ENCODE measurements at regions not wholly inside any gene's neighbourhood (a gene's known extent, or its start where the extent isn't known, plus 50 kb on each side); places are given as distances from the start of the nearest gene placed in this dataset.

DNA sequence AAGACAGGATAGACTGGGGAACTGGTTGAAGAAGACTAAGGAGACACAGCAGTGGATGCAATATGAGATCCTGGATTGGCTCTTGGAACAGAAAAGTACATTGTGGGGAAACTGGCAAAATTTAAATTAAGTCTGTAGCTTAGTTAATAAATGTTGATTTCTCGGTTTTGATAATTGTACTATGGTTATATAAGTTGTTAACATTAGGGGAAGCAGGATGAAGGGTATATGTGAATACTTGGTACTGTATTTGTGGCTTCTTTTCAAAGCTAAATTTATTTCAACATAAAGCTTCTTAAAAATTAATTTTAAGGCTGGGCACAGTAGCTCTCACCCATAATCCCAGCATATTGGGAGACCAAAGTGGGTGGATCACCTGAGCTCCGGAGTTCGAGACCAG lies 103.8 kb downstream of the TMEM17 start:
- POLR2A ChIA-PET, result interaction anchor here (0.8 kb wide), 1 partner anchor 68 kb away, joined by 3 read pairs; no protein-coding TSS in a partner anchor
- BruUV-seq (replicated peaks), result no TSS peak
- CTCF ChIA-PET, result no interaction called here
- Histone ChIP-seq H3K9me3 (ENCODE audit: control insufficient read depth, insufficient read depth, low read depth, low read length) (no peaks in the 10 kb centered on the region), H3K27ac (ENCODE audit: low read length) (no peak overlapping the region), H3K4me3 (ENCODE audit: low read depth in 2 of 2, low read length in 2 of 2) (no peak overlapping the region), H3K4me1 (ENCODE audit: control insufficient read depth, insufficient read depth, low read length) (no peaks in the 10 kb centered on the region), H3K36me3 (ENCODE audit: control insufficient read depth, insufficient read depth, low read length) (no peaks in the 10 kb centered on the region), H3K27me3 (ENCODE audit: control insufficient read depth, insufficient read depth, low read length) (no peaks in the 10 kb centered on the region)
- ATAC-seq (no peak), DNase-seq (ENCODE audit: low read depth, low spot score) (no peak)
- in situ Hi-C loops (cut with HindIII; ENCODE audit: low pct_unique_long_range_greater_than_20kb, low sequenced_read_pairs), result no loop called here
- TF ChIP-seq POLR2AphosphoS5 (IDR thresholded peaks at IDR 0.05; ENCODE audit: low read depth, low read length) (no peak), SIN3A (IDR thresholded peaks at IDR 0.05; ENCODE audit: borderline replicate concordance, insufficient read depth, low read depth, low read length) (no peak), REST (IDR thresholded peaks at IDR 0.05; ENCODE audit: insufficient read depth in 1 of 2, low read depth in 2 of 2, low read length in 1 of 2) (no peak), TCF7L2 (IDR thresholded peaks at IDR 0.05; ENCODE audit: low read depth, low read length) (no peak)
- TF ChIP-seq, protein P1, sequence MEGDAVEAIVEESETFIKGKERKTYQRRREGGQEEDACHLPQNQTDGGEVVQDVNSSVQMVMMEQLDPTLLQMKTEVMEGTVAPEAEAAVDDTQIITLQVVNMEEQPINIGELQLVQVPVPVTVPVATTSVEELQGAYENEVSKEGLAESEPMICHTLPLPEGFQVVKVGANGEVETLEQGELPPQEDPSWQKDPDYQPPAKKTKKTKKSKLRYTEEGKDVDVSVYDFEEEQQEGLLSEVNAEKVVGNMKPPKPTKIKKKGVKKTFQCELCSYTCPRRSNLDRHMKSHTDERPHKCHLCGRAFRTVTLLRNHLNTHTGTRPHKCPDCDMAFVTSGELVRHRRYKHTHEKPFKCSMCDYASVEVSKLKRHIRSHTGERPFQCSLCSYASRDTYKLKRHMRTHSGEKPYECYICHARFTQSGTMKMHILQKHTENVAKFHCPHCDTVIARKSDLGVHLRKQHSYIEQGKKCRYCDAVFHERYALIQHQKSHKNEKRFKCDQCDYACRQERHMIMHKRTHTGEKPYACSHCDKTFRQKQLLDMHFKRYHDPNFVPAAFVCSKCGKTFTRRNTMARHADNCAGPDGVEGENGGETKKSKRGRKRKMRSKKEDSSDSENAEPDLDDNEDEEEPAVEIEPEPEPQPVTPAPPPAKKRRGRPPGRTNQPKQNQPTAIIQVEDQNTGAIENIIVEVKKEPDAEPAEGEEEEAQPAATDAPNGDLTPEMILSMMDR (IDR thresholded peaks at IDR 0.05), result no peak
- intact Hi-C loops (cut with micrococcal nuclease; ENCODE audit: unreplicated experiment), result no loop called here

- Histone ChIP-seq H3K4me3 (ENCODE audit: low read depth in 2 of 2, low read length in 2 of 2) (no peak overlapping the region), H3K36me3 (ENCODE audit: control insufficient read depth, insufficient read depth, low read length) (no peaks in the 10 kb centered on the region), H3K4me1 (ENCODE audit: control insufficient read depth, insufficient read depth, low read length) (no peaks in the 10 kb centered on the region), H3K9me3 (ENCODE audit: control insufficient read depth, insufficient read depth, low read depth, low read length) (no peaks in the 10 kb centered on the region), H3K27ac (ENCODE audit: low read length) (no peak overlapping the region), H3K27me3 (ENCODE audit: control insufficient read depth, insufficient read depth, low read length) (no peaks in the 10 kb centered on the region)
- BruUV-seq (replicated peaks), result no TSS peak
- DNase-seq (ENCODE audit: low read depth, low spot score) (no peak), ATAC-seq (no peak)
- ChIA-PET CTCF (no interaction called here), POLR2A (interaction anchor here (0.6 kb wide), 1 partner anchor 428 kb away, joined by 5 read pairs; no protein-coding TSS in a partner anchor)
- in situ Hi-C loops (cut with HindIII; ENCODE audit: low pct_unique_long_range_greater_than_20kb, low sequenced_read_pairs) (no loop called here), intact Hi-C loops (cut with micrococcal nuclease; ENCODE audit: unreplicated experiment) (no loop called here)
- no peak for TF ChIP-seq TCF7L2 (IDR thresholded peaks at IDR 0.05; ENCODE audit: low read depth, low read length)
- no peak for TF ChIP-seq SIN3A (IDR thresholded peaks at IDR 0.05; ENCODE audit: borderline replicate concordance, insufficient read depth, low read depth, low read length)
- TF ChIP-seq POLR2AphosphoS5 (IDR thresholded peaks at IDR 0.05; ENCODE audit: low read depth, low read length), result no peak
- TF ChIP-seq, protein P1 (IDR thresholded peaks at IDR 0.05), result no peak
- no peak for TF ChIP-seq REST (IDR thresholded peaks at IDR 0.05; ENCODE audit: insufficient read depth in 1 of 2, low read depth in 2 of 2, low read length in 1 of 2)
Measured at GRCh38 chr2:62398356-62398755, 107.6 kb downstream of the TMEM17 start.

Measured in Panc1 (cell line).